ENCODE measurements at regions not wholly inside any gene's neighbourhood (a gene's known extent, or its start where the extent isn't known, plus 50 kb on each side); places are given as distances from the start of the nearest gene placed in this dataset.

DNA sequence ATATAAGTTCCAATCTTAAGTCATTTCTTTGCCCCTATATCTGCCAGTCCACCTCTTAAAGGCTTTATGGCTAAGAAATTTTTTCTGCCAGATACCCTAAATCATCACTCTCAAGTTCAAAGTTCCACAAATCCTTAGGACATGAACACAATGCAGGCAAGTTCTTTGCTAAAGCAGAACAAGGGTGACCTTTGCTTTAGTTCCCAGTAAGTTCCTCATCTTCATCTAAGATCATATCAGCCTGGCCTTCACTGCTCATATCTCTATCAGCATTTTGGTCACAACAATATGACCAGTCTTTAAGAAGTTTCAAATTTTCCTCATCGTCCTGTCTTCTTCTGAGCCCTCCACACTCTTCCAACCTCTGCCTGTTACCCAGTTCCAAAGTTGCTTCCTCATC lies 402.2 kb upstream of the RUNX1 start:
- H3K9me3 ChIP-seq = no peaks in the 10 kb centered on the region
- no peak for TF ChIP-seq EP300 (IDR thresholded peaks at IDR 0.05)
- TF ChIP-seq, protein P1, sequence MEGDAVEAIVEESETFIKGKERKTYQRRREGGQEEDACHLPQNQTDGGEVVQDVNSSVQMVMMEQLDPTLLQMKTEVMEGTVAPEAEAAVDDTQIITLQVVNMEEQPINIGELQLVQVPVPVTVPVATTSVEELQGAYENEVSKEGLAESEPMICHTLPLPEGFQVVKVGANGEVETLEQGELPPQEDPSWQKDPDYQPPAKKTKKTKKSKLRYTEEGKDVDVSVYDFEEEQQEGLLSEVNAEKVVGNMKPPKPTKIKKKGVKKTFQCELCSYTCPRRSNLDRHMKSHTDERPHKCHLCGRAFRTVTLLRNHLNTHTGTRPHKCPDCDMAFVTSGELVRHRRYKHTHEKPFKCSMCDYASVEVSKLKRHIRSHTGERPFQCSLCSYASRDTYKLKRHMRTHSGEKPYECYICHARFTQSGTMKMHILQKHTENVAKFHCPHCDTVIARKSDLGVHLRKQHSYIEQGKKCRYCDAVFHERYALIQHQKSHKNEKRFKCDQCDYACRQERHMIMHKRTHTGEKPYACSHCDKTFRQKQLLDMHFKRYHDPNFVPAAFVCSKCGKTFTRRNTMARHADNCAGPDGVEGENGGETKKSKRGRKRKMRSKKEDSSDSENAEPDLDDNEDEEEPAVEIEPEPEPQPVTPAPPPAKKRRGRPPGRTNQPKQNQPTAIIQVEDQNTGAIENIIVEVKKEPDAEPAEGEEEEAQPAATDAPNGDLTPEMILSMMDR (IDR thresholded peaks at IDR 0.05) = no peak
- no peak for TF ChIP-seq POLR2A (IDR thresholded peaks at IDR 0.05)
- no peak for DNase-seq (ENCODE audit: low spot score in 2 of 2)
- 91% methylated on average over 1 of the region's 1 CpG for WGBS
- H3K4me3 ChIP-seq = no peak overlapping the region
- H3K27me3 ChIP-seq = no peaks in the 10 kb centered on the region
- no peaks in the 10 kb centered on the region for H3K36me3 ChIP-seq
- no peak overlapping the region for H3K27ac ChIP-seq
- no peaks in the 10 kb centered on the region for H3K4me1 ChIP-seq

DNA sequence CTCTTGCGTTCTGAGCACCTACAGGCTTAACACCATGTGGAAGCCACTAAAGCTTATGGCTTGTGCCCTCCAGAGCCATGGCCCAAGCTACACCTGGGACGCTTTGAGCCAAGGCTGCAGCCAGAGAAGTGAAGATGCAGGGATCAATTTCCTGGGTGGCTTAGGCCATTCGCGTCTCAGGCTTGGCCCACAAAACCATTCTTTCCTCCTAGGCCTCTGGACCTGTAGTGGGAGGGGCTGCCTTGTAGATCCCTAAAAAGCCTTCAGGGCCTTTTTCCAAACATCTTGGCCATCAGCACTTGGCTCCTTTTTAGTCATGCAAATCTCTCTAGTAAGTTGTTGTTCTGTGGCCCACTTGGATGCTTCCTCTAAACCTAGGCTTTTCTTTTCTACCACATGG lies 401.7 kb upstream of the RUNX1 start:
- no peak for DNase-seq (ENCODE audit: low spot score in 2 of 2)
- TF ChIP-seq POLR2AphosphoS5 (IDR thresholded peaks at IDR 0.05) (no peak), EP300 (IDR thresholded peaks at IDR 0.05) (no peak)
- Histone ChIP-seq H3K36me3 (no peaks in the 10 kb centered on the region), H3K9me3 (no peaks in the 10 kb centered on the region), H3K27ac (no peak overlapping the region), H3K27me3 (no peaks in the 10 kb centered on the region), H3K4me1 (no peaks in the 10 kb centered on the region), H3K4me3 (no peak overlapping the region)
- 94% methylated on average over 4 of the region's 4 CpGs for WGBS

DNA sequence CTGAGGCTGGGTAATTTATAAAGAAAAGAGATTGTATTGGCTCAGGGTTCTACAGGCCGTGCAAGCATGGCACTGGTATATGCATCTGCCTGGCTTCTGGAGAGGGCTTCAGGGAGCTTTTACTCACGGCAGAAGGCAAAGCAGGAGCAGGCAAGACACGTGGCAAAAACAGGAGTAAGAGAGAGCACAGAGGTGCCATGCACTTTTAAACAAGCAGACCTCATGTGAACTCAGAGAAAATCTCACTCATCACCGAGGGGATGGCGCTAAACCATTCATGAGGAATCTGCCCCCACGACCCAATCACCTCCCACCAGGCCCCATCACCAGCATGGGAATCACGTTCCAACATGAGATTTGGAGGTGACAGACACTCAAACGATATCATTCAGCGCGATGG lies 400.7 kb upstream of the RUNX1 start:
- TF ChIP-seq POLR2A (IDR thresholded peaks at IDR 0.05) (no peak), EP300 (IDR thresholded peaks at IDR 0.05) (no peak), POLR2AphosphoS5 (IDR thresholded peaks at IDR 0.05) (no peak)
- TF ChIP-seq, protein P1 (IDR thresholded peaks at IDR 0.05) = no peak
- no peak for DNase-seq (ENCODE audit: low spot score in 2 of 2)
- Histone ChIP-seq H3K4me3 (no peak overlapping the region), H3K36me3 (no peaks in the 10 kb centered on the region), H3K4me1 (no peaks in the 10 kb centered on the region), H3K9me3 (no peaks in the 10 kb centered on the region), H3K27ac (no peak overlapping the region), H3K27me3 (no peaks in the 10 kb centered on the region)
- WGBS = 91% methylated on average over 10 of the region's 10 CpGs

DNA sequence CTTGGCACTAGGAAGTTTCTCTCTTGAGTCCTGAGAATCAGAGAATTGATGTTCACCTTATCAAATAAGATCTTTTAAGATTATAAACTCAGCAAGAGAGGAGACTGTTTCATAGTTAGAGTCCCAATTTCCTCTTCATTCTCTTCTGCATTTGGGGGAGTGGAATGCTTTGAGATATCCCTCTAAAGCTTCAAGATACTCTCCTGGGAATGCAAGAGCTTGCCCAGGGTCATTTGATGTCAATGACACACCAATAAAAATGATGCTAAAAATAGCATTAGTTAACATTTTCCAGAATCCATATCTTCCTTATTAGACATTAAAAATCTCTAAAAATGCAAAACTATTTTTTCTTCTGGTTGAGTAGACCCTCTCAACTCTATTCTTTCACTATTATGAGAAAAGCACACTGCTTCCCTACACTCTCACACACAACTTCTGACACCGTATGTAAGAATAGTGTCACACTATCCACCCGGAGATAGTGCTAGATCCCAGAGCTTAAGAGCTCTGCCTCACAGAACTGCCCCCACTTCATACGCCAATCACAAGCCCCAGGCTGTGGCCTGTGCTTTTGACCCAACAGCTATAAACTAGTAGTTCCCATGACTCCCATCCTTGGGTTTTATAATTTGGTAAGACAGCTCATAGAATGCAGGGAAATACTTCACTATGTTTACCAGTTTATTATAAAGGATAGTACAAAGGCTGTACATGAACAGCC lies 399.9 kb upstream of the RUNX1 start:
- no peaks in the 10 kb centered on the region for H3K9me3 ChIP-seq
- 82% methylated on average over 3 of the region's 3 CpGs for WGBS
- no peak for DNase-seq (ENCODE audit: low spot score in 2 of 2)
- TF ChIP-seq EP300 (IDR thresholded peaks at IDR 0.05) (no peak), POLR2AphosphoS5 (IDR thresholded peaks at IDR 0.05) (no peak), POLR2A (IDR thresholded peaks at IDR 0.05) (no peak)
- TF ChIP-seq, protein P1 (IDR thresholded peaks at IDR 0.05) = no peak
- no peaks in the 10 kb centered on the region for H3K36me3 ChIP-seq
- H3K27ac ChIP-seq = no peak overlapping the region
- no peaks in the 10 kb centered on the region for H3K4me1 ChIP-seq
- no peak overlapping the region for H3K4me3 ChIP-seq
- no peaks in the 10 kb centered on the region for H3K27me3 ChIP-seq

GRCh38 chr21:35444391-35444790 lies 395.3 kb upstream of the RUNX1 start:
- no peak for DNase-seq (ENCODE audit: low spot score in 2 of 2)
- Histone ChIP-seq H3K9me3 (no peaks in the 10 kb centered on the region), H3K4me1 (no peaks in the 10 kb centered on the region), H3K27ac (no peak overlapping the region), H3K4me3 (no peak overlapping the region), H3K36me3 (no peaks in the 10 kb centered on the region), H3K27me3 (no peaks in the 10 kb centered on the region)
- TF ChIP-seq EP300 (IDR thresholded peaks at IDR 0.05) (no peak), POLR2AphosphoS5 (IDR thresholded peaks at IDR 0.05) (no peak), POLR2A (IDR thresholded peaks at IDR 0.05) (no peak)
- TF ChIP-seq, protein P1 (IDR thresholded peaks at IDR 0.05) = no peak
- 63% methylated on average over 1 of the region's 1 CpG for WGBS

Measured in suprapubic skin (tissue), 4 donors.